Panc1 (cell line): ENCODE measurements at regions not wholly inside any gene's neighbourhood (a gene's known extent, or its start where the extent isn't known, plus 50 kb on each side); places are given as distances from the start of the nearest gene placed in this dataset.

Source experiments
- ATAC-seq: fragments of 200-7000 bp; cut with Tn5 transposase; 2 replicates; pipeline ENCODE4 v1.9.1; 2020; ENCODE audit warnings: mild to moderate bottlenecking, moderate library complexity
- BruUV-seq: library from RNA; stranded (reverse); fragments of 400-500 nt; replicated peaks from 2 replicates; lab custom pipeline; 2021; lab: Mats Ljungman, UMichigan
- CTCF ChIA-PET: fragments of 300-600 bp; sonication (Branson Sonifier 250); formaldehyde crosslinking; loops from one replicate; lab custom pipeline; 2022; ENCODE audit warnings: antibody characterized with exemption; lab: Charles Lee
- POLR2A ChIA-PET: fragments of 300-600 bp; sonication (Branson Sonifier 250); formaldehyde crosslinking; loops from one replicate; lab custom pipeline; 2022; ENCODE audit warnings: antibody characterized with exemption; lab: Charles Lee
- DNase-seq: peaks from one replicate; pipeline ENCODE4 v3.0.0-alpha.2; 2010; ENCODE audit warnings: low read depth, low spot score
- H3K27ac ChIP-seq: 2 replicates; pipeline ENCODE4 v1.5.1; 2011; ENCODE audit warnings: mild to moderate bottlenecking, low read length, inconsistent platforms
- H3K27me3 ChIP-seq: fragments of 200-500 bp; sonication (Bioruptor generic); 2 replicates; pipeline ENCODE4 v1.6.0; 2014; ENCODE audit warnings: low read length, inconsistent platforms; ENCODE audit not compliant: control insufficient read depth, insufficient read depth
- H3K36me3 ChIP-seq: fragments of 200-500 bp; sonication (Bioruptor generic); 2 replicates; pipeline ENCODE4 v1.5.1; 2014; ENCODE audit warnings: inconsistent platforms, mild to moderate bottlenecking, low read length, moderate library complexity; ENCODE audit not compliant: control insufficient read depth, insufficient read depth
- H3K4me1 ChIP-seq: 2 replicates; pipeline ENCODE4 v1.5.1; 2011; ENCODE audit warnings: inconsistent platforms, mild to moderate bottlenecking, low read length, moderate library complexity; ENCODE audit not compliant: control insufficient read depth, insufficient read depth
- H3K4me3 ChIP-seq, 2 experiments: 2 replicates each; pipeline ENCODE4 v1.5.1; 2011 to 2012; ENCODE audit warnings: low read depth in 2 of 2, low read length in 2 of 2, mild to moderate bottlenecking in 2 of 2, inconsistent platforms in 1 of 2, moderate library complexity in 1 of 2
- H3K9me3 ChIP-seq: fragments of 200-500 bp; sonication (Bioruptor generic); 2 replicates; pipeline ENCODE4 v1.5.1; 2014; ENCODE audit warnings: low read depth, mild to moderate bottlenecking, inconsistent platforms, low read length, moderate library complexity; ENCODE audit not compliant: control insufficient read depth, insufficient read depth
- POLR2AphosphoS5 ChIP-seq: IDR thresholded peaks from 2 replicates; pipeline ENCODE4 v1.6.1; 2012; ENCODE audit warnings: mild to moderate bottlenecking, low read depth, low read length, moderate library complexity
- REST ChIP-seq, 2 experiments: IDR thresholded peaks; 2 replicates each; pipeline ENCODE4 v1.6.1; 2011 to 2012; ENCODE audit warnings: low read depth in 2 of 2, control low read depth in 1 of 2, low read length in 1 of 2, mild to moderate bottlenecking in 1 of 2, moderate library complexity in 1 of 2; ENCODE audit not compliant: insufficient read depth in 1 of 2
- SIN3A ChIP-seq: IDR thresholded peaks from 2 replicates; pipeline ENCODE4 v1.6.1; 2012; ENCODE audit warnings: low read depth, mild to moderate bottlenecking, low read length, moderate library complexity, borderline replicate concordance; ENCODE audit not compliant: insufficient read depth
- TCF7L2 ChIP-seq: IDR thresholded peaks from 2 replicates; pipeline ENCODE4 v1.6.1; 2011; ENCODE audit warnings: mild to moderate bottlenecking, low read depth, low read length, inconsistent platforms
- in situ Hi-C: cut with HindIII; loops from 2 replicates; pipeline ENCODE4 v1.10.0; 2016; ENCODE audit warnings: low sequenced_read_pairs, low pct_unique_long_range_greater_than_20kb
- intact Hi-C: fragments of 100-400 bp; cut with micrococcal nuclease; formaldehyde crosslinking; loops from one replicate; pipeline ENCODE4 v1.10.0; 2022; ENCODE audit not compliant: unreplicated experiment
- TF ChIP-seq, protein P1 (sequence below): fragments of 450-650 bp; IDR thresholded peaks from 2 replicates; pipeline ENCODE4 v1.5.1; 2017; ENCODE audit warnings: mild to moderate bottlenecking

DNA sequence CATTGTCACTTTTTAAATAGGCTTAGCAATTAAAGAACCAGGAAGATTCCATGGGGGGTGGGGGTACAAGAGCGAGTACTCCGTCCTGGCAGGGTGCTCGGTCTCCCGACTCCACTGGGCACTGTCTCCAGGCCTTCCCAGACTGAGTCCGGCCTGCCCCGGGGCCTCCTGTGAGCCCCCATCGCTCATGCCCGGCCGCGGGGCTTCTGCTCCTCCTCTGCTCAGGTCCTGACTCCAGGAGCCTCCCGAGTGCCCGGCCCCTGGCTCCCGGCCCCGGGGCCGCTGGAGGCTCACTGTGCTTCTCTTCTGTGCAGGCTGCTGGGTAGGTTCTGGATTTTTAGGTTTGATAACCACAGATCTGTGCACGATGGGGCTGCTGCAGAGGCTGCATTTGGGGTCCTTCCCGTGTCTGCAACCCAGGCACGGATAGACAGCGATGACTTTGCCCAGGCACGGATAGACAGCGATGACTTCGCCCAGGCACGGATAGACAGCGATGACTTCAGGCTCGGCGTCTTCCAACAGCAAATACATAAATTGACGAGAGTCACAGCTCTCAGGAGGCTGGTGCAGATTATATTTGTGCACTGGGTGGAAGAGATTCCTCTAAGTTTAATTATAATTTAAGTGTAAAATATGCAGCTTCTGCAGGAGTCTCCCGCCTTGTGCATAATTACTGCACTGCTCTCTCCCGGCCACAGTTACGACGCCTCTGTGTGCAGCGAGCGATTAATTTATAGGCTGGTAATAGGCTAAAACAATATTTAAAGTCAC, 74.8 kb upstream of the RXRA start:
- in situ Hi-C loops, result no loop called here
- no peak for DNase-seq
- Histone ChIP-seq H3K27ac (no peak overlapping the region), H3K4me1 (no peaks in the 10 kb centered on the region), H3K36me3 (no peaks in the 10 kb centered on the region), H3K9me3 (peaks cover 4% of the 10 kb centered on the region; the same call in 1 of the 2 replicates), H3K4me3 (no peak overlapping the region), H3K27me3 (no peaks in the 10 kb centered on the region)
- no peak for TF ChIP-seq REST (IDR thresholded peaks at IDR 0.05; ENCODE audit: insufficient read depth in 1 of 2, low read depth in 2 of 2, low read length in 1 of 2)
- TF ChIP-seq POLR2AphosphoS5, result no peak
- BruUV-seq, result no TSS peak
- ChIA-PET POLR2A (no interaction called here), CTCF (no interaction called here)
- intact Hi-C loops, result no loop called here
- no peak for ATAC-seq

GRCh38 chr9:134252084-134252830, 74.0 kb upstream of the RXRA start:
- H3K27me3 ChIP-seq, result no peaks in the 10 kb centered on the region
- POLR2A ChIA-PET, result no interaction called here
- TF ChIP-seq, protein P1, sequence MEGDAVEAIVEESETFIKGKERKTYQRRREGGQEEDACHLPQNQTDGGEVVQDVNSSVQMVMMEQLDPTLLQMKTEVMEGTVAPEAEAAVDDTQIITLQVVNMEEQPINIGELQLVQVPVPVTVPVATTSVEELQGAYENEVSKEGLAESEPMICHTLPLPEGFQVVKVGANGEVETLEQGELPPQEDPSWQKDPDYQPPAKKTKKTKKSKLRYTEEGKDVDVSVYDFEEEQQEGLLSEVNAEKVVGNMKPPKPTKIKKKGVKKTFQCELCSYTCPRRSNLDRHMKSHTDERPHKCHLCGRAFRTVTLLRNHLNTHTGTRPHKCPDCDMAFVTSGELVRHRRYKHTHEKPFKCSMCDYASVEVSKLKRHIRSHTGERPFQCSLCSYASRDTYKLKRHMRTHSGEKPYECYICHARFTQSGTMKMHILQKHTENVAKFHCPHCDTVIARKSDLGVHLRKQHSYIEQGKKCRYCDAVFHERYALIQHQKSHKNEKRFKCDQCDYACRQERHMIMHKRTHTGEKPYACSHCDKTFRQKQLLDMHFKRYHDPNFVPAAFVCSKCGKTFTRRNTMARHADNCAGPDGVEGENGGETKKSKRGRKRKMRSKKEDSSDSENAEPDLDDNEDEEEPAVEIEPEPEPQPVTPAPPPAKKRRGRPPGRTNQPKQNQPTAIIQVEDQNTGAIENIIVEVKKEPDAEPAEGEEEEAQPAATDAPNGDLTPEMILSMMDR, result no peak
- TF ChIP-seq SIN3A (no peak), POLR2AphosphoS5 (no peak), TCF7L2 (no peak), REST (IDR thresholded peaks at IDR 0.05; ENCODE audit: insufficient read depth in 1 of 2, low read depth in 2 of 2, low read length in 1 of 2) (no peak)
- intact Hi-C loops (no loop called here), in situ Hi-C loops (no loop called here)
- DNase-seq (no peak), ATAC-seq (no peak)
- no peaks in the 10 kb centered on the region for H3K36me3 ChIP-seq
- H3K27ac ChIP-seq, result no peak overlapping the region
- CTCF ChIA-PET, result no interaction called here
- peaks cover 4% of the 10 kb centered on the region; the same call in 1 of the 2 replicates for H3K9me3 ChIP-seq
- BruUV-seq, result no TSS peak
- H3K4me3 ChIP-seq, result no peak overlapping the region
- H3K4me1 ChIP-seq, result no peaks in the 10 kb centered on the region
